HG02588 (cell line): ENCODE measurements at regions not wholly inside any gene's neighbourhood (a gene's known extent, or its start where the extent isn't known, plus 50 kb on each side); places are given as distances from the start of the nearest gene placed in this dataset.
A peak's percentile ranks its signal among the peaks of the same experiment; 100 is the strongest.

Experiments used
- ATAC-seq: cut with Tn5 transposase; IDR thresholded peaks from one replicate; pipeline ENCODE4 v1.9.1; 2021; ENCODE audit warnings: mild to moderate bottlenecking, moderate library complexity; ENCODE audit not compliant: unreplicated experiment

GRCh38 chr7:47191316-47191715 is 390.6 kb downstream of the TNS3 start:
- ATAC-seq: no peak

- no peak for ATAC-seq
Observed at GRCh38 chr7:47190462-47190861, 391.4 kb downstream of the TNS3 start.

GRCh38 chr7:47188653-47189315 is 393.1 kb downstream of the TNS3 start:
- no peak for ATAC-seq

GRCh38 chr7:47188136-47188535 is 393.8 kb downstream of the TNS3 start:
- no peak for ATAC-seq

- ATAC-seq: peak; percentile 95
Observed at GRCh38 chr7:47186316-47186715, 395.6 kb downstream of the TNS3 start.

GRCh38 chr7:47185839-47186238 is 396.1 kb downstream of the TNS3 start:
- no peak for ATAC-seq

GRCh38 chr7:47185170-47185569 is 396.7 kb downstream of the TNS3 start:
- no peak for ATAC-seq

GRCh38 chr7:47183862-47184590 is 397.9 kb downstream of the TNS3 start:
- no peak for ATAC-seq

GRCh38 chr7:47181746-47182361 is 400.1 kb downstream of the TNS3 start:
- ATAC-seq: no peak

- no peak for ATAC-seq
Observed at GRCh38 chr7:47180516-47180826, 401.4 kb downstream of the TNS3 start.

- peak; percentile 58 for ATAC-seq
Observed at GRCh38 chr7:47179812-47180515, 401.9 kb downstream of the TNS3 start.

- ATAC-seq: peak; percentile 77
Observed at GRCh38 chr7:47172602-47173539, 409.0 kb downstream of the TNS3 start.

- no peak for ATAC-seq
Observed at GRCh38 chr7:47170516-47170915, 411.4 kb downstream of the TNS3 start.

GRCh38 chr7:47154791-47155190 is 427.1 kb downstream of the TNS3 start:
- no peak for ATAC-seq

- ATAC-seq: no peak
Observed at GRCh38 chr7:47153576-47153975, 428.3 kb downstream of the TNS3 start.

GRCh38 chr7:47153058-47153457 is 428.9 kb downstream of the TNS3 start:
- ATAC-seq: no peak

GRCh38 chr7:47152307-47152706 is 429.6 kb downstream of the TNS3 start:
- ATAC-seq: no peak

- ATAC-seq: no peak
Observed at GRCh38 chr7:47150497-47151260, 431.2 kb downstream of the TNS3 start.

- no peak for ATAC-seq
Observed at GRCh38 chr7:47149971-47150370, 431.9 kb downstream of the TNS3 start.
